NCI-H128 (cell line): ENCODE measurements at regions not wholly inside any gene's neighbourhood (a gene's known extent, or its start where the extent isn't known, plus 50 kb on each side); places are given as distances from the start of the nearest gene placed in this dataset.
"Not testable (repeated sequence)": the region's sequence is repeated elsewhere in the genome, so short reads cannot be mapped to it uniquely, and the experiment has no call there.

Experiments
- DNase-seq: peaks from one replicate; lab custom pipeline; 2025; ENCODE audit not compliant: unreplicated experiment; lab: John Stamatoyannopoulos, UW

GRCh38 chr13:79997244-79997643, 343.7 kb downstream of the SPRY2 start:
- no peak for DNase-seq

- no peak for DNase-seq
Observed at GRCh38 chr13:79995334-79995733, 345.6 kb downstream of the SPRY2 start.

GRCh38 chr13:79992111-79992510, 348.8 kb downstream of the SPRY2 start:
- DNase-seq = no peak

GRCh38 chr13:79990048-79990447, 350.9 kb downstream of the SPRY2 start:
- DNase-seq = no peak

GRCh38 chr13:79989217-79989661, 351.7 kb downstream of the SPRY2 start:
- no peak for DNase-seq

GRCh38 chr13:79988573-79988972, 352.4 kb downstream of the SPRY2 start:
- no peak for DNase-seq

GRCh38 chr13:79987761-79988160, 353.2 kb downstream of the SPRY2 start:
- no peak for DNase-seq

- DNase-seq = no peak
Observed at GRCh38 chr13:79987323-79987722, 353.6 kb downstream of the SPRY2 start.

GRCh38 chr13:79986890-79987289, 354.0 kb downstream of the SPRY2 start:
- no peak for DNase-seq

- DNase-seq = not testable (repeated sequence)
Observed at GRCh38 chr13:79974935-79975650, 365.8 kb downstream of the SPRY2 start.

- DNase-seq = no peak
Observed at GRCh38 chr13:79973533-79973963, 367.4 kb downstream of the SPRY2 start.

GRCh38 chr13:79972066-79972569, 368.8 kb downstream of the SPRY2 start:
- no peak for DNase-seq

- DNase-seq = no peak
Observed at GRCh38 chr13:79966493-79966895, 374.4 kb downstream of the SPRY2 start.

GRCh38 chr13:79966059-79966458, 374.9 kb downstream of the SPRY2 start:
- no peak for DNase-seq

- DNase-seq = no peak
Observed at GRCh38 chr13:79946556-79946955, 394.4 kb downstream of the SPRY2 start.

GRCh38 chr13:79943346-79944023, 397.4 kb downstream of the SPRY2 start:
- no peak for DNase-seq

GRCh38 chr13:79941752-79942151, 399.2 kb downstream of the SPRY2 start:
- no peak for DNase-seq

- no peak for DNase-seq
Observed at GRCh38 chr13:79939689-79940088, 401.2 kb downstream of the SPRY2 start.

- DNase-seq = no peak
Observed at GRCh38 chr13:79937771-79938216, 403.1 kb downstream of the SPRY2 start.

- no peak for DNase-seq
Observed at GRCh38 chr13:79937311-79937710, 403.6 kb downstream of the SPRY2 start.

GRCh38 chr13:79936368-79937136, 404.4 kb downstream of the SPRY2 start:
- DNase-seq = no peak
